PC-3 (cell line): ENCODE measurements at regions not wholly inside any gene's neighbourhood (a gene's known extent, or its start where the extent isn't known, plus 50 kb on each side); places are given as distances from the start of the nearest gene placed in this dataset.

Experiments
- ATAC-seq: fragments of 200-7000 bp; cut with Tn5 transposase; 2 replicates; pipeline ENCODE4 v1.9.1; 2020; ENCODE audit warnings: mild to moderate bottlenecking, moderate library complexity
- BruUV-seq: library from RNA; stranded (reverse); fragments of 400-500 nt; replicated peaks from 2 replicates; lab custom pipeline; 2021; lab: Mats Ljungman, UMichigan
- CTCF ChIA-PET: fragments of 300-600 bp; sonication (Branson Sonifier 250); formaldehyde crosslinking; loops from one replicate; lab custom pipeline; 2022; ENCODE audit warnings: antibody characterized with exemption; lab: Charles Lee
- POLR2A ChIA-PET: fragments of 300-600 bp; sonication (Branson Sonifier 250); formaldehyde crosslinking; loops from one replicate; lab custom pipeline; 2022; ENCODE audit warnings: antibody characterized with exemption; ENCODE audit not compliant: unreplicated experiment; lab: Charles Lee
- DNase-seq: peaks from one replicate; pipeline ENCODE4 v3.0.0-alpha.2; 2015
- H2AFZ ChIP-seq: fragments of 300-600 bp; sonication (generic); 2 replicates; pipeline ENCODE4 v1.6.0; 2016; ENCODE audit warnings: antibody characterized with exemption, low read length
- H3F3A ChIP-seq: fragments of 300-600 bp; sonication (generic); one replicate; pipeline ENCODE4 v1.6.0; 2017; ENCODE audit warnings: antibody characterized with exemption, low read length, control low read depth, mild to moderate bottlenecking; ENCODE audit not compliant: unreplicated experiment
- H3K27ac ChIP-seq: fragments of 300-600 bp; sonication (generic); 2 replicates; pipeline ENCODE4 v1.5.1; 2016; ENCODE audit warnings: mild to moderate bottlenecking, low read length
- H3K27me3 ChIP-seq: fragments of 300-600 bp; sonication (generic); 2 replicates; pipeline ENCODE4 v1.6.1; 2016; ENCODE audit warnings: low read length, mixed read lengths
- H3K36me3 ChIP-seq: fragments of 300-600 bp; sonication (generic); 2 replicates; pipeline ENCODE4 v1.6.1; 2016; ENCODE audit warnings: low read depth, mixed run types, low read length, mixed read lengths
- H3K4me1 ChIP-seq: fragments of 300-600 bp; sonication (generic); 2 replicates; pipeline ENCODE4 v1.5.1; 2016; ENCODE audit warnings: low read length; ENCODE audit not compliant: insufficient read depth
- H3K4me2 ChIP-seq: fragments of 300-600 bp; sonication (generic); 2 replicates; pipeline ENCODE4 v1.6.0; 2016; ENCODE audit warnings: low read length
- H3K4me3 ChIP-seq: fragments of 300-600 bp; sonication (generic); 2 replicates; pipeline ENCODE4 v1.5.1; 2016; ENCODE audit warnings: mild to moderate bottlenecking, low read length, mixed read lengths
- H3K79me2 ChIP-seq: fragments of 300-600 bp; sonication (generic); 2 replicates; pipeline ENCODE4 v1.6.1; 2017; ENCODE audit warnings: low read length, mixed read lengths
- H3K9ac ChIP-seq: fragments of 300-600 bp; sonication (generic); 2 replicates; pipeline ENCODE4 v1.6.0; 2016; ENCODE audit warnings: mild to moderate bottlenecking, low read length
- H3K9me2 ChIP-seq: fragments of 300-600 bp; sonication (generic); replicated peaks from 2 replicates; pipeline ENCODE4 v1.6.1; 2016; ENCODE audit warnings: mixed run types, low read length, mixed read lengths
- H3K9me3 ChIP-seq: fragments of 300-600 bp; sonication (generic); 2 replicates; pipeline ENCODE4 v1.6.1; 2016; ENCODE audit warnings: low read length, mixed read lengths
- H4K20me1 ChIP-seq: fragments of 300-600 bp; sonication (generic); 2 replicates; pipeline ENCODE4 v1.6.1; 2016; ENCODE audit warnings: low read length, mixed read lengths
- CTCF ChIP-seq: fragments of 300-600 bp; sonication (generic); conservative IDR thresholded peaks from 2 replicates; pipeline ENCODE4 v1.5.1; 2017; ENCODE audit warnings: antibody characterized with exemption, low read depth, mild to moderate bottlenecking, low read length
- EZH2 ChIP-seq: fragments of 300-600 bp; sonication (generic); IDR thresholded peaks from one replicate; pipeline ENCODE4 v1.6.1; 2017; ENCODE audit warnings: antibody characterized with exemption, mild to moderate bottlenecking, low read length; ENCODE audit not compliant: unreplicated experiment
- EZH2phosphoT487 ChIP-seq: fragments of 300-600 bp; sonication (generic); IDR thresholded peaks from 2 replicates; pipeline ENCODE4 v1.6.1; 2018; ENCODE audit warnings: mild to moderate bottlenecking, antibody characterized with exemption, low read length, borderline replicate concordance
- intact Hi-C: fragments of 100-400 bp; cut with micrococcal nuclease; formaldehyde crosslinking; loops from 2 replicates; pipeline ENCODE4 v1.9.0; 2023

GRCh38 chr6:80689716-80690395, 583.4 kb downstream of the BCKDHB start:
- H3K4me1 ChIP-seq: no peaks in the 10 kb centered on the region
- no peak for ATAC-seq
- no peak overlapping the region for H3K4me2 ChIP-seq
- no peaks in the 10 kb centered on the region for H3K79me2 ChIP-seq
- CTCF ChIA-PET: no interaction called here
- no peaks in the 10 kb centered on the region for H4K20me1 ChIP-seq
- no peak for TF ChIP-seq CTCF
- TF ChIP-seq EZH2phosphoT487: no peak
- TF ChIP-seq EZH2: no peak
- no peak overlapping the region for H3K9ac ChIP-seq
- no peaks in the 10 kb centered on the region for H3K9me3 ChIP-seq
- DNase-seq: no peak
- H3K27me3 ChIP-seq: no peaks in the 10 kb centered on the region
- intact Hi-C loops: no loop called here
- H3K4me3 ChIP-seq: no peak overlapping the region
- no peaks in the 10 kb centered on the region for H3K9me2 ChIP-seq
- no peak overlapping the region for H2AFZ ChIP-seq
- no peaks in the 10 kb centered on the region for H3K36me3 ChIP-seq
- BruUV-seq: no TSS peak
- POLR2A ChIA-PET: no interaction called here
- H3K27ac ChIP-seq: no peak overlapping the region
- no peaks in the 10 kb centered on the region for H3F3A ChIP-seq

GRCh38 chr6:80679992-80680391, 573.5 kb downstream of the BCKDHB start:
- CTCF ChIA-PET: no interaction called here
- Histone ChIP-seq H3K9me3 (no peaks in the 10 kb centered on the region), H4K20me1 (no peaks in the 10 kb centered on the region), H3K9me2 (no peaks in the 10 kb centered on the region), H3K79me2 (no peaks in the 10 kb centered on the region), H3K9ac (no peak overlapping the region), H3K4me2 (no peak overlapping the region), H3K27me3 (no peaks in the 10 kb centered on the region), H3K4me3 (no peak overlapping the region), H3K27ac (no peak overlapping the region), H3K4me1 (no peaks in the 10 kb centered on the region), H2AFZ (no peak overlapping the region), H3F3A (no peaks in the 10 kb centered on the region), H3K36me3 (no peaks in the 10 kb centered on the region)
- ATAC-seq: no peak
- TF ChIP-seq EZH2 (no peak), CTCF (no peak), EZH2phosphoT487 (no peak)
- no TSS peak for BruUV-seq
- intact Hi-C loops: no loop called here
- DNase-seq: no peak
- POLR2A ChIA-PET: interaction anchor here (0.5 kb wide), 1 partner anchor 1163 kb away, joined by 3 read pairs; no protein-coding TSS in a partner anchor

GRCh38 chr6:80676386-80676785, 569.9 kb downstream of the BCKDHB start:
- ChIA-PET CTCF (no interaction called here), POLR2A (no interaction called here)
- Histone ChIP-seq H3K4me1 (no peaks in the 10 kb centered on the region), H3F3A (no peaks in the 10 kb centered on the region), H3K27me3 (no peaks in the 10 kb centered on the region), H3K4me2 (no peak overlapping the region), H3K9ac (no peak overlapping the region), H3K9me3 (no peaks in the 10 kb centered on the region), H3K27ac (no peak overlapping the region), H3K36me3 (no peaks in the 10 kb centered on the region), H3K4me3 (no peak overlapping the region), H3K9me2 (no peaks in the 10 kb centered on the region), H2AFZ (no peak overlapping the region), H3K79me2 (no peaks in the 10 kb centered on the region), H4K20me1 (no peaks in the 10 kb centered on the region)
- intact Hi-C loops: no loop called here
- BruUV-seq: no TSS peak
- DNase-seq: peak; percentile 24
- TF ChIP-seq EZH2 (no peak), CTCF (no peak), EZH2phosphoT487 (no peak)
- ATAC-seq: 0 out of 2 replicates have a peak, but pooled peaks have one; percentile 27
